ENCODE measurements at regions not wholly inside any gene's neighbourhood (a gene's known extent, or its start where the extent isn't known, plus 50 kb on each side); places are given as distances from the start of the nearest gene placed in this dataset.

DNA sequence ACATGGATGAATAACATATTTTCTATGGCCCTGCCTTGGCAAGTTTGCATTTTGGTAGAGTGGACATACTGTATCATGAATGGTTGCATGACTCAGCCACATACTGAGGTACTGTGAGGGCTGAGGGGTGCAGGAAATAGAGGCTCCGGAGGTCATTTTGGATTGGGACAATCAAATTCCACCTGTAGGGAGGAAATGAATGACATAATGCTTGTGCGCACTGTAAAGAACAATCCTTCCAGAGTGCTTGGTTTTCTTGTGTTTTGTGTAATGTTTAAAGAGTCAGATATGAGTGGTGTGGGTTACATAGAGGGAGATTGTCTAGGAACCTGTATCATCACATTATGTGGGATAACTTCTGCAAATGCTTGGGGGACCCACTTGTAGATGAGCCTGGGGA is 329.9 kb upstream of the PROX1 start:
- intact Hi-C loops (cut with DNase I; ENCODE audit: low total_unique reads), result no loop called here
- peak overlapping the region; percentile 57 to 74 (median 69) for H3K27ac ChIP-seq
- H3K27me3 ChIP-seq, result no peaks in the 10 kb centered on the region
- TF ChIP-seq CTCF (IDR thresholded peaks at IDR 0.05) (no peak), POLR2AphosphoS5 (IDR thresholded peaks at IDR 0.05) (no peak), EP300 (IDR thresholded peaks at IDR 0.05; ENCODE audit: low read depth) (no peak), POLR2A (IDR thresholded peaks at IDR 0.05) (no peak)
- H3K4me3 ChIP-seq, result no peak overlapping the region
- peaks cover 6 to 34% (median 24%) of the 10 kb centered on the region in 4 donors for H3K4me1 ChIP-seq
- H3K9me3 ChIP-seq, result no peaks in the 10 kb centered on the region
- 48 to 81% methylated on average over 2 of the region's 2 CpGs for WGBS, 2 donors (ENCODE audit: low coverage in 1 of 2)
- in situ Hi-C loops (cut with MboI; ENCODE audit: low pct_ligation_motif_present in 1 of 4, low pct_unique_long_range_greater_than_20kb in 1 of 4, low sequenced_read_pairs in 3 of 4), result no loop called here
- H3K36me3 ChIP-seq, result no peaks in the 10 kb centered on the region
- no peak for DNase-seq

- no peak for DNase-seq
- H3K27me3 ChIP-seq, result no peaks in the 10 kb centered on the region
- WGBS, 2 donors (ENCODE audit: low coverage in 1 of 2), result 20 to 24% methylated on average over 1 to 2 of the region's 2 CpGs
- H3K27ac ChIP-seq, result peak overlapping the region; percentile 57 to 74 (median 69)
- peaks cover 6 to 34% (median 24%) of the 10 kb centered on the region in 4 donors for H3K4me1 ChIP-seq
- TF ChIP-seq POLR2A (IDR thresholded peaks at IDR 0.05) (no peak), POLR2AphosphoS5 (IDR thresholded peaks at IDR 0.05) (peak in 1 of 3 donors; percentile 44)
- H3K4me3 ChIP-seq, result no peak overlapping the region
- H3K36me3 ChIP-seq, result no peaks in the 10 kb centered on the region
- intact Hi-C loops (cut with DNase I; ENCODE audit: low total_unique reads) (no loop called here), in situ Hi-C loops (cut with MboI; ENCODE audit: low pct_ligation_motif_present in 1 of 4, low pct_unique_long_range_greater_than_20kb in 1 of 4, low sequenced_read_pairs in 3 of 4) (no loop called here)
- H3K9me3 ChIP-seq, result no peaks in the 10 kb centered on the region
Observed at GRCh38 chr1:213658457-213658856, 329.3 kb upstream of the PROX1 start.

GRCh38 chr1:213659580-213660547 is 327.9 kb upstream of the PROX1 start:
- WGBS, 2 donors (ENCODE audit: low coverage in 1 of 2), result 38 to 62% methylated on average over 8 of the region's 8 CpGs
- Histone ChIP-seq H3K9me3 (no peaks in the 10 kb centered on the region), H3K36me3 (no peaks in the 10 kb centered on the region), H3K27me3 (no peaks in the 10 kb centered on the region), H3K27ac (no peak overlapping the region), H3K4me1 (peaks cover 6 to 34% (median 24%) of the 10 kb centered on the region in 4 donors), H3K4me3 (no peak overlapping the region)
- intact Hi-C loops (cut with DNase I; ENCODE audit: low total_unique reads) (no loop called here), in situ Hi-C loops (cut with MboI; ENCODE audit: low pct_ligation_motif_present in 1 of 4, low pct_unique_long_range_greater_than_20kb in 1 of 4, low sequenced_read_pairs in 3 of 4) (no loop called here)
- DNase-seq, result no peak
- TF ChIP-seq POLR2AphosphoS5 (IDR thresholded peaks at IDR 0.05) (no peak), CTCF (IDR thresholded peaks at IDR 0.05) (no peak)

GRCh38 chr1:213661302-213661701 is 326.5 kb upstream of the PROX1 start:
- H3K4me1 ChIP-seq, result peaks cover 6 to 28% (median 21%) of the 10 kb centered on the region in 4 donors
- 58 to 77% methylated on average over 3 to 9 of the region's 9 CpGs for whole genome bisulfite sequencing, 2 donors (ENCODE audit: low coverage in 1 of 2)
- H3K27me3 ChIP-seq, result no peaks in the 10 kb centered on the region
- no peak overlapping the region for H3K27ac ChIP-seq
- H3K36me3 ChIP-seq, result no peaks in the 10 kb centered on the region
- intact Hi-C loops (cut with DNase I; ENCODE audit: low total_unique reads), result no loop called here
- H3K9me3 ChIP-seq, result no peaks in the 10 kb centered on the region
- no peak for TF ChIP-seq EP300 (IDR thresholded peaks at IDR 0.05; ENCODE audit: low read depth)
- TF ChIP-seq POLR2AphosphoS5 (IDR thresholded peaks at IDR 0.05), result no peak
- TF ChIP-seq POLR2A (IDR thresholded peaks at IDR 0.05), result no peak
- TF ChIP-seq CTCF (IDR thresholded peaks at IDR 0.05), result no peak
- no peak for DNase-seq
- H3K4me3 ChIP-seq, result no peak overlapping the region
- in situ Hi-C loops (cut with MboI; ENCODE audit: low pct_ligation_motif_present in 1 of 4, low pct_unique_long_range_greater_than_20kb in 1 of 4, low sequenced_read_pairs in 3 of 4), result no loop called here
